GM12878 (cell line): ENCODE measurements at regions not wholly inside any gene's neighbourhood (a gene's known extent, or its start where the extent isn't known, plus 50 kb on each side); places are given as distances from the start of the nearest gene placed in this dataset.

Experiments
- ATAC-seq: fragments of 200-7000 bp; cut with Tn5 transposase; 3 replicates; pipeline ENCODE4 v1.9.1; 2020; ENCODE audit warnings: mild to moderate bottlenecking, moderate library complexity
- BruUV-seq: library from RNA; stranded (reverse); fragments of 400-500 nt; replicated peaks from 2 replicates; lab custom pipeline; 2021; lab: Mats Ljungman, UMichigan
- CTCF ChIA-PET: fragments of 300-600 bp; sonication (Branson Sonifier 250); formaldehyde crosslinking; extraction: SDS; loops from one replicate; lab custom pipeline; 2021; ENCODE audit warnings: inconsistent platforms; lab: Yijun Ruan, JAX
- POLR2A ChIA-PET: fragments of 350-600 bp; formaldehyde crosslinking; extraction: SDS; loops from one replicate; lab custom pipeline; 2021; ENCODE audit warnings: inconsistent platforms; lab: Charles Lee
- RAD21 ChIA-PET: fragments of 300-600 bp; sonication (Branson Sonifier 250); formaldehyde crosslinking; loops from one replicate; lab custom pipeline; 2023; ENCODE audit warnings: antibody characterized with exemption; ENCODE audit not compliant: unreplicated experiment; lab: Charles Lee
- SMC1A ChIA-PET: fragments of 300-600 bp; sonication (Branson Sonifier 250); formaldehyde crosslinking; loops from one replicate; lab custom pipeline; 2023; ENCODE audit not compliant: unreplicated experiment, uncharacterized antibody; lab: Charles Lee
- DNase-seq: peaks from one replicate; pipeline ENCODE4 v3.0.0-alpha.2; 2011; ENCODE audit warnings: low read depth, low spot score
- FAIRE-seq: peaks from 3 replicates; lab custom pipeline; 2011; peaks lifted over from hg19 to GRCh38; lab: Jason Lieb, UNC
- H2AFZ ChIP-seq: 2 replicates; pipeline ENCODE4 v1.6.0; 2011; ENCODE audit warnings: low read depth, low read length, control low read depth; ENCODE audit not compliant: control insufficient read depth
- H3K27ac ChIP-seq: 2 replicates; pipeline ENCODE4 v1.5.1; 2011; ENCODE audit warnings: control low read depth; ENCODE audit not compliant: control insufficient read depth, insufficient read depth
- H3K27me3 ChIP-seq, 2 experiments: replicated peaks in 1 of 2; 2 replicates each; pipeline versions ENCODE4 v1.6.0 to v1.6.1; 2011; ENCODE audit warnings: low read length in 1 of 2; ENCODE audit not compliant: control insufficient read depth in 2 of 2, insufficient read depth in 2 of 2
- H3K36me3 ChIP-seq, 2 experiments: 2 replicates each; pipeline ENCODE4 v1.5.1; 2011; ENCODE audit warnings: low read length in 1 of 2; ENCODE audit not compliant: control insufficient read depth in 2 of 2, insufficient read depth in 2 of 2
- H3K4me1 ChIP-seq: 2 replicates; pipeline ENCODE4 v1.6.1; 2011; ENCODE audit warnings: mild to moderate bottlenecking, low read length, moderate library complexity, mixed read lengths; ENCODE audit not compliant: control insufficient read depth, insufficient read depth
- H3K4me2 ChIP-seq: 2 replicates; pipeline ENCODE4 v1.6.0; 2011; ENCODE audit warnings: control low read depth; ENCODE audit not compliant: control insufficient read depth, insufficient read depth
- H3K4me3 ChIP-seq: fragments of 200-600 bp; sonication (generic); 2 replicates; pipeline ENCODE4 v1.5.1; 2016
- H3K79me2 ChIP-seq: 2 replicates; pipeline ENCODE4 v1.6.0; 2011; ENCODE audit warnings: low read length; ENCODE audit not compliant: control insufficient read depth, insufficient read depth
- H3K9ac ChIP-seq: 2 replicates; pipeline ENCODE4 v1.8.0; 2011; ENCODE audit warnings: low read length, control low read depth, mixed read lengths; ENCODE audit not compliant: control insufficient read depth, insufficient read depth
- H3K9me3 ChIP-seq: replicated peaks from 3 replicates; pipeline ENCODE4 v1.5.1; 2011; ENCODE audit warnings: mild to moderate bottlenecking, low read length; ENCODE audit not compliant: control insufficient read depth, insufficient read depth
- H4K20me1 ChIP-seq: 2 replicates; pipeline ENCODE4 v1.6.0; 2011; ENCODE audit not compliant: control insufficient read depth, insufficient read depth
- BMI1 ChIP-seq: fragments of 450-650 bp; IDR thresholded peaks from 2 replicates; pipeline ENCODE4 v1.6.1; 2016; ENCODE audit warnings: mild to moderate bottlenecking, moderate library complexity, borderline replicate concordance
- CBX5 ChIP-seq: sonication (generic); IDR thresholded peaks from 2 replicates; pipeline ENCODE4 v1.6.1; 2016; ENCODE audit warnings: low read depth, moderate library complexity, mild to moderate bottlenecking, inconsistent platforms
- HCFC1 ChIP-seq: fragments of 150-350 bp; IDR thresholded peaks from 2 replicates; pipeline ENCODE4 v1.6.1; 2014; ENCODE audit warnings: low read length
- JUNB ChIP-seq: IDR thresholded peaks from 2 replicates; pipeline ENCODE4 v1.6.1; 2016; ENCODE audit warnings: antibody characterized with exemption, mild to moderate bottlenecking
- SREBF1 ChIP-seq: IDR thresholded peaks from 2 replicates; pipeline ENCODE4 v1.6.1; 2012; ENCODE audit warnings: mild to moderate bottlenecking, low read length
- STAT3 ChIP-seq: IDR thresholded peaks from 2 replicates; pipeline ENCODE4 v1.6.1; 2011; ENCODE audit warnings: low read depth, low read length, improper control_type of control experiment
- WGBS: methylation state at CpG from one replicate; pipeline ENCODE4 v1.1.6; 2016; ENCODE audit warnings: low lambda C conversion rate; ENCODE audit not compliant: insufficient replicate concordance, insufficient coverage; ENCODE audit errors: missing lambda C conversion rate; 5-methylcytosine and 5-hydroxymethylcytosine counted together
- in situ Hi-C: fragments of 300-500 bp; cut with MboI; formaldehyde crosslinking; loops from 9 replicates; pipeline ENCODE4 v1.14.3; 2018; ENCODE audit warnings: mixed read lengths
- intact Hi-C: fragments of 100-400 bp; cut with micrococcal nuclease; formaldehyde crosslinking; loops from one replicate; pipeline ENCODE4 v1.14.2; 2022; ENCODE audit not compliant: unreplicated experiment
- TF ChIP-seq, protein P1 (sequence below): IDR thresholded peaks from 2 replicates; pipeline ENCODE4 v1.6.1; 2012; ENCODE audit warnings: low read length, inconsistent platforms

DNA sequence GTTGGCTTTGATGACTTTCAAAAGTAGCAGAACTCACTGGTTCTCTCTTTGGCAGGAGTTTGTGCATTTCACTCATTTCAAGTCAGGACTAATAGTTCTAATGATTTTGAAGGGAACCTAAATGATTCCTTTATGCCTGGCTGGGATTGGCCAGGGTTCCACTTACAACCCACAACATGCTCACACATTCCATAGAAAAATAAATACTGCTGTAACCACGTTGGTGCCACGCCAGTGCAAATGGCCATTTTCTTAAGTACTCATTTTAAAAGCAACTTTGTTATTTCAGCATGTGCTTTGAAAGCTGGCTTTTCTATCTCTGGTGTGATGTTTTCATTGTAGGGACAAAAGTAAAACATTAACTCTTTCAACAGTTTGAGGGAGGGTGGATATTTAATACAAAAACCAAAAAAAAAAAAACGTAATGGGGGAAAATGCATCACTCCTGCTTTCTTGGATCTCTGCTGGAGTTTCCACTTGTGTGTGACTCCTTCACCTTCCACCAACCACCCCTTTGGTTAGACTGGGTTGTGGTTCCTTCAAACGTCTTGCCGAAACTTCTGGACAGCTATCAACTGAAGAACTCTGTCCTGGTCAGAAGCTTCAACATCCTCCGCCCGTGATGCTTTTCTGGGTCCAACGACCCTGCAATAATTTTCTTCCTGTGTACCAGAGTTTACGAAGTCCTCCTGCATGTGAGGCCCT lies 300.4 kb upstream of the RUNX1 start:
- Histone ChIP-seq H3K9ac (no peak overlapping the region), H3K4me1 (no peaks in the 10 kb centered on the region), H3K4me3 (no peak overlapping the region), H3K79me2 (no peaks in the 10 kb centered on the region), H4K20me1 (no peaks in the 10 kb centered on the region), H3K27ac (no peak overlapping the region), H2AFZ (no peak overlapping the region), H3K36me3 (no peaks in the 10 kb centered on the region), H3K9me3 (no peaks in the 10 kb centered on the region), H3K27me3 (peaks cover 0 to 3% of the 10 kb centered on the region in 2 experiments; a peak in 1 of 4 replicates), H3K4me2 (no peak overlapping the region)
- TF ChIP-seq SREBF1 (no peak), BMI1 (no peak), HCFC1 (no peak), STAT3 (no peak), CBX5 (no peak)
- TF ChIP-seq, protein P1, sequence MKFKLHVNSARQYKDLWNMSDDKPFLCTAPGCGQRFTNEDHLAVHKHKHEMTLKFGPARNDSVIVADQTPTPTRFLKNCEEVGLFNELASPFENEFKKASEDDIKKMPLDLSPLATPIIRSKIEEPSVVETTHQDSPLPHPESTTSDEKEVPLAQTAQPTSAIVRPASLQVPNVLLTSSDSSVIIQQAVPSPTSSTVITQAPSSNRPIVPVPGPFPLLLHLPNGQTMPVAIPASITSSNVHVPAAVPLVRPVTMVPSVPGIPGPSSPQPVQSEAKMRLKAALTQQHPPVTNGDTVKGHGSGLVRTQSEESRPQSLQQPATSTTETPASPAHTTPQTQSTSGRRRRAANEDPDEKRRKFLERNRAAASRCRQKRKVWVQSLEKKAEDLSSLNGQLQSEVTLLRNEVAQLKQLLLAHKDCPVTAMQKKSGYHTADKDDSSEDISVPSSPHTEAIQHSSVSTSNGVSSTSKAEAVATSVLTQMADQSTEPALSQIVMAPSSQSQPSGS: no peak
- POLR2A ChIA-PET: no interaction called here
- BruUV-seq: no TSS peak
- WGBS: 29% methylated on average over 9 of the region's 9 CpGs
- no peak for FAIRE-seq
- SMC1A ChIA-PET: no interaction called here
- RAD21 ChIA-PET: no interaction called here
- intact Hi-C loops (no loop called here), in situ Hi-C loops (no loop called here)
- no peak for DNase-seq
- no peak for ATAC-seq
- CTCF ChIA-PET: no interaction called here

DNA sequence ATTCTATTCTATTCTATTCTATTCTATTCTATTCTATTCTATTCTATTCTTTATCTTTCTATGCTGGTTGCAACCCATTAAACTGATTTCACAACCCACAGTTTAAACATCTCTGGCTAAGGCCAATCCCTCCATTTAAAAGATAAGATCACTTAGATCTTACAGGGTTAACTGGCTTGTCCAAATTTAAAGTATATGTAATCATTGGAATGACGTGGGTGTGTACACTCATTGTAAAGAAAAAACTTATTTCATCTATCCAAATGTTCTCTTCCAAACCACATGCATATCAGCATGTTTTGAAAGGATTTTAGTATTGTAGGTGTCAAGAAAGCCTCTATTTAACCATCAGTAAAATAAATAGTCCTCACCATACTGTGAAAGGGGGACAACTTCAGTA lies 299.6 kb upstream of the RUNX1 start:
- DNase-seq (no peak), FAIRE-seq (no peak), ATAC-seq (no peak)
- intact Hi-C loops: no loop called here
- H2AFZ ChIP-seq: no peak overlapping the region
- ChIA-PET RAD21 (no interaction called here), POLR2A (no interaction called here), SMC1A (no interaction called here), CTCF (interaction anchor here (1.3 kb wide), 1 partner anchor 8 kb away, joined by 3 read pairs; no protein-coding TSS in a partner anchor)
- no peaks in the 10 kb centered on the region for H3K4me1 ChIP-seq
- BruUV-seq: no TSS peak
- WGBS: 0% methylated on average over 1 of the region's 1 CpG
- in situ Hi-C loops: no loop called here
- H3K27me3 ChIP-seq: peaks cover 0 to 3% of the 10 kb centered on the region in 2 experiments; a peak in 1 of 4 replicates
- no peak overlapping the region for H3K9ac ChIP-seq
- H4K20me1 ChIP-seq: no peaks in the 10 kb centered on the region
- no peak overlapping the region for H3K4me3 ChIP-seq
- H3K27ac ChIP-seq: no peak overlapping the region
- H3K9me3 ChIP-seq: no peaks in the 10 kb centered on the region
- no peaks in the 10 kb centered on the region for H3K79me2 ChIP-seq
- H3K36me3 ChIP-seq: no peaks in the 10 kb centered on the region
- H3K4me2 ChIP-seq: no peak overlapping the region
- no peak for TF ChIP-seq JUNB
